Common myeloid progenitor, CD34-positive (primary cell): ENCODE measurements at regions not wholly inside any gene's neighbourhood (a gene's known extent, or its start where the extent isn't known, plus 50 kb on each side); places are given as distances from the start of the nearest gene placed in this dataset.

Experiments used
- CTCF ChIA-PET: fragments of 350-600 bp; sonication (Branson Sonifier 250); formaldehyde crosslinking; loops from one replicate; lab custom pipeline; 2021; ENCODE audit warnings: antibody characterized with exemption; lab: Charles Lee
- POLR2A ChIA-PET: fragments of 350-600 bp; sonication (Branson Sonifier 250); formaldehyde crosslinking; loops from one replicate; lab custom pipeline; 2021; ENCODE audit warnings: antibody characterized with exemption; lab: Charles Lee
- DNase-seq, 3 donors: peaks; one replicate each; pipeline versions ENCODE4 v3.0.0 to v3.0.0-alpha.2; 2013
- H3K27ac ChIP-seq, 2 experiments: 1 replicate in 1 of 2; 2 replicates in 1 of 2; pipeline ENCODE4 v1.7.0; 2013; ENCODE audit warnings: inconsistent platforms in 2 of 2, low read length in 2 of 2, mild to moderate bottlenecking in 2 of 2, low read depth in 1 of 2, moderate library complexity in 1 of 2; ENCODE audit not compliant: severe bottlenecking in 2 of 2, insufficient read depth in 1 of 2, poor library complexity in 1 of 2
- H3K27me3 ChIP-seq, 5 experiments: replicated peaks in 2 of 5; 1 replicate in 3 of 5; 2 replicates in 2 of 5; pipeline versions ENCODE4 v1.6.1 to v1.7.0; 2013; ENCODE audit warnings: low read length in 4 of 5, mild to moderate bottlenecking in 2 of 5, moderate library complexity in 2 of 5, inconsistent platforms in 1 of 5; ENCODE audit not compliant: insufficient read depth in 5 of 5, control insufficient read depth in 4 of 5
- H3K36me3 ChIP-seq, 4 experiments: 1 replicate in 2 of 4; 2 replicates in 2 of 4; pipeline versions ENCODE4 v1.6.1 to v1.7.0; 2013; ENCODE audit warnings: low read length in 3 of 4, control low read depth in 1 of 4, mild to moderate bottlenecking in 1 of 4; ENCODE audit not compliant: control insufficient read depth in 4 of 4, insufficient read depth in 4 of 4
- H3K4me1 ChIP-seq, 4 experiments: 1 replicate in 3 of 4; 2 replicates in 1 of 4; pipeline versions ENCODE4 v1.6.1 to v1.7.1; 2013; ENCODE audit warnings: low read length in 3 of 4, mild to moderate bottlenecking in 3 of 4, control low read depth in 1 of 4, inconsistent platforms in 1 of 4, moderate library complexity in 1 of 4; ENCODE audit not compliant: control insufficient read depth in 4 of 4, insufficient read depth in 4 of 4; ENCODE audit errors: control extremely low read depth in 1 of 4
- H3K4me3 ChIP-seq, 7 experiments: 1 replicate in 4 of 7; 2 replicates in 3 of 7; pipeline versions ENCODE4 v1.5.1 to v1.7.0; 2013; ENCODE audit warnings: mild to moderate bottlenecking in 7 of 7, low read length in 6 of 7, moderate library complexity in 6 of 7, inconsistent platforms in 2 of 7, low read depth in 2 of 7, control low read depth in 1 of 7; ENCODE audit not compliant: insufficient read depth in 4 of 7, control insufficient read depth in 1 of 7; ENCODE audit errors: extremely low read depth in 1 of 7
- H3K9me3 ChIP-seq, 5 experiments: 1 replicate in 4 of 5; 2 replicates in 1 of 5; pipeline versions ENCODE4 v1.6.1 to v1.7.1; 2013; ENCODE audit warnings: low read length in 4 of 5, mild to moderate bottlenecking in 2 of 5, inconsistent platforms in 1 of 5, low read depth in 1 of 5, moderate library complexity in 1 of 5; ENCODE audit not compliant: control insufficient read depth in 4 of 5, insufficient read depth in 2 of 5; ENCODE audit errors: control extremely low read depth in 1 of 5
- WGBS: methylation state at CpG from one replicate; pipeline ENCODE4 v1.1.5; 2013; ENCODE audit not compliant: insufficient coverage; 5-methylcytosine and 5-hydroxymethylcytosine counted together

- Histone ChIP-seq H3K27ac (no peak overlapping the region), H3K9me3 (no peaks in the 10 kb centered on the region), H3K4me3 (no peak overlapping the region), H3K36me3 (no peaks in the 10 kb centered on the region), H3K4me1 (no peaks in the 10 kb centered on the region), H3K27me3 (no peaks in the 10 kb centered on the region)
- no peak for DNase-seq
- CTCF ChIA-PET = no interaction called here
- POLR2A ChIA-PET = no interaction called here
Observed at GRCh38 chr4:14091531-14091930, 464.0 kb upstream of the BOD1L1 start.

GRCh38 chr4:14091966-14092365 lies 464.4 kb upstream of the BOD1L1 start:
- Histone ChIP-seq H3K4me1 (no peaks in the 10 kb centered on the region), H3K27me3 (no peaks in the 10 kb centered on the region), H3K9me3 (no peaks in the 10 kb centered on the region), H3K27ac (no peak overlapping the region), H3K36me3 (no peaks in the 10 kb centered on the region), H3K4me3 (no peak overlapping the region)
- DNase-seq = no peak
- POLR2A ChIA-PET = interaction anchor here (0.6 kb wide), 1 partner anchor 19 kb away, joined by 15 read pairs; no protein-coding TSS in a partner anchor
- 100% methylated on average over 2 of the region's 2 CpGs for WGBS
- CTCF ChIA-PET = no interaction called here

- no peaks in the 10 kb centered on the region for H3K36me3 ChIP-seq
- 100% methylated on average over 1 of the region's 3 CpGs for WGBS
- H3K9me3 ChIP-seq = no peaks in the 10 kb centered on the region
- POLR2A ChIA-PET = interaction anchor here (0.6 kb wide), 1 partner anchor 18 kb away, joined by 15 read pairs; no protein-coding TSS in a partner anchor
- CTCF ChIA-PET = no interaction called here
- no peaks in the 10 kb centered on the region for H3K4me1 ChIP-seq
- no peak for DNase-seq
- H3K4me3 ChIP-seq = no peak overlapping the region
- H3K27ac ChIP-seq = no peak overlapping the region
- H3K27me3 ChIP-seq = no peaks in the 10 kb centered on the region
Observed at GRCh38 chr4:14092741-14093140, 465.2 kb upstream of the BOD1L1 start.

DNA sequence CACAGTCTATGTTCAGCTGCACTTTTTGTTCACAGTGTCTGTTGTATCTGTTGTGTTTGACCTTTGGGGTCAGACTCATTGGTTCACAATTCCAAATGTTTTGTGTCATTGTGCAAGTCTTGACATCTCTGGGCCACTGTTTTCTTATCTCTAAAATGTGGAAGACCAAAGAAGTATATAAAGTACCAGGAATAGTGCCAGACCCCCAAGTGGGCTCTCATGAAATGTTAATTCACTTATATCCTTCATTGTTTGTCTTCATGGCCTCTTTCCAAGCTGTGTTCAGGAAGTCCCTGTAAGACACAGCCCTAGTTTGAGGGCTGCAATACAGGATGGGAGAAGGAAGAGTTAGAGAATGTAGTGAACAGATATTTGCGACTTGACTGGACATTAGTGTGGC lies 468.3 kb upstream of the BOD1L1 start:
- no peaks in the 10 kb centered on the region for H3K27me3 ChIP-seq
- ChIA-PET CTCF (no interaction called here), POLR2A (no interaction called here)
- H3K4me1 ChIP-seq = no peaks in the 10 kb centered on the region
- no peak overlapping the region for H3K27ac ChIP-seq
- WGBS = no CpG with 5 or more reads among the region's 1 CpG
- H3K36me3 ChIP-seq = no peaks in the 10 kb centered on the region
- no peak for DNase-seq
- no peak overlapping the region for H3K4me3 ChIP-seq
- no peaks in the 10 kb centered on the region for H3K9me3 ChIP-seq

GRCh38 chr4:14096396-14096965 lies 469.0 kb upstream of the BOD1L1 start:
- Histone ChIP-seq H3K36me3 (no peaks in the 10 kb centered on the region), H3K27ac (no peak overlapping the region), H3K9me3 (no peaks in the 10 kb centered on the region), H3K27me3 (no peaks in the 10 kb centered on the region), H3K4me3 (no peak overlapping the region), H3K4me1 (no peaks in the 10 kb centered on the region)
- WGBS = 97% methylated on average over 3 of the region's 4 CpGs
- no peak for DNase-seq
- POLR2A ChIA-PET = no interaction called here
- CTCF ChIA-PET = no interaction called here

DNA sequence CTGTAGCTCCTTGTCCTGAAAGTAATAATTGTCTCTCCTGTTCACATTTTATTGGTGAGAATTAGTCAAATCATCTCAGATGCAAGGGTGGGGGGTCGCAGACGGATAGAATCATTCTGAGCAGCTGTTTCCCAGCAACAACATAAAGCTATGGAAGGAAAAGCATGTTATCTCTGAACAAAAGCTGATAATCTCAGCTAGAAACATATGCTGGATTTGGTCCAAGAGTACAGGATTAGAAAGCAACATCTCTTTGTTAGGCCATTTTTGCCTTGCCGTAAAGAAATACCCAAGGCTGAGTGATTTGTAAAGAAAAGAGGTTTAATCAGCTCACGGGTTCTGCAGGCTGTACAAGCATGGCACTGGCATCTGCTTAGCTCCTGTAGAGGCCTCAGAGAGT lies 472.8 kb upstream of the BOD1L1 start:
- ChIA-PET CTCF (no interaction called here), POLR2A (no interaction called here)
- 72% methylated on average over 4 of the region's 4 CpGs for WGBS

GRCh38 chr4:14110407-14110806 lies 482.9 kb upstream of the BOD1L1 start:
- no peak overlapping the region for H3K4me3 ChIP-seq
- DNase-seq = no peak
- ChIA-PET CTCF (no interaction called here), POLR2A (interaction anchor here (0.6 kb wide), 1 partner anchor 18 kb away, joined by 15 read pairs; no protein-coding TSS in a partner anchor)
- no peaks in the 10 kb centered on the region for H3K27me3 ChIP-seq
- no peak overlapping the region for H3K27ac ChIP-seq
- peaks cover 0 to 11% (median 7%) of the 10 kb centered on the region in 4 experiments for H3K4me1 ChIP-seq
- H3K36me3 ChIP-seq = no peaks in the 10 kb centered on the region
- peaks cover 2 to 15% (median 7%) of the 10 kb centered on the region in 5 experiments for H3K9me3 ChIP-seq
- WGBS = 100% methylated on average over 1 of the region's 2 CpGs

More for the DNA sequence above, 472.8 kb upstream of the BOD1L1 start:
- H3K27me3 ChIP-seq = no peaks in the 10 kb centered on the region
- peak in 1 of 3 donors; percentile 12 for DNase-seq
- H3K9me3 ChIP-seq = no peaks in the 10 kb centered on the region
- H3K27ac ChIP-seq = no peak overlapping the region
- no peaks in the 10 kb centered on the region for H3K4me1 ChIP-seq
- H3K4me3 ChIP-seq = no peak overlapping the region
- H3K36me3 ChIP-seq = no peaks in the 10 kb centered on the region
